SK-N-SH treated with all-trans-retinoic acid at 6 μM for 48 hours (cell line): ENCODE measurements at regions not wholly inside any gene's neighbourhood (a gene's known extent, or its start where the extent isn't known, plus 50 kb on each side); places are given as distances from the start of the nearest gene placed in this dataset.

Experiments
- ATAC-seq: fragments of 200-7000 bp; cut with Tn5 transposase; 3 replicates; pipeline ENCODE4 v1.9.1; 2020; ENCODE audit warnings: mild to moderate bottlenecking, moderate library complexity
- ARNTL ChIP-seq: fragments of 450-650 bp; formaldehyde crosslinking; IDR thresholded peaks from 2 replicates; pipeline ENCODE4 v1.5.0; 2020; ENCODE audit warnings: low read depth, mild to moderate bottlenecking, moderate library complexity, borderline replicate concordance
- BACH2 ChIP-seq: fragments of 250-450 bp; sonication (Bioruptor Pico); IDR thresholded peaks from 2 replicates; pipeline ENCODE4 v1.9.0; 2021; ENCODE audit warnings: mild to moderate bottlenecking, borderline replicate concordance
- CREB5 ChIP-seq: fragments of 250-450 bp; sonication (Bioruptor Pico); IDR thresholded peaks from 2 replicates; pipeline ENCODE4 v1.5.1; 2020; ENCODE audit warnings: low read depth, mild to moderate bottlenecking, moderate library complexity
- CSDC2 ChIP-seq: fragments of 250-450 bp; sonication (Bioruptor Pico); IDR thresholded peaks from 2 replicates; pipeline ENCODE4 v1.5.0; 2020; ENCODE audit warnings: mild to moderate bottlenecking, moderate library complexity
- ESRRG ChIP-seq: fragments of 250-450 bp; sonication (Bioruptor Pico); IDR thresholded peaks from 2 replicates; pipeline ENCODE4 v1.6.1; 2021; ENCODE audit warnings: mild to moderate bottlenecking
- GLIS3 ChIP-seq: fragments of 250-450 bp; sonication (Bioruptor Pico); IDR thresholded peaks from 2 replicates; pipeline ENCODE4 v1.5.0; 2020; ENCODE audit warnings: mild to moderate bottlenecking, moderate library complexity
- ISL1 ChIP-seq: fragments of 250-450 bp; sonication (Bioruptor Pico); IDR thresholded peaks from 2 replicates; pipeline ENCODE4 v2.1.2; 2022; ENCODE audit warnings: mild to moderate bottlenecking, moderate library complexity
- OSR1 ChIP-seq: fragments of 250-450 bp; sonication (Bioruptor Pico); IDR thresholded peaks from 2 replicates; pipeline ENCODE4 v1.8.0; 2022; ENCODE audit warnings: moderate library complexity, mild to moderate bottlenecking, inconsistent platforms
- PATZ1 ChIP-seq: fragments of 250-450 bp; sonication (Bioruptor Pico); IDR thresholded peaks from 2 replicates; pipeline ENCODE4 v1.8.0; 2020; ENCODE audit warnings: mild to moderate bottlenecking, moderate library complexity, borderline replicate concordance
- PPARA ChIP-seq: fragments of 250-450 bp; sonication (Bioruptor Pico); IDR thresholded peaks from 2 replicates; pipeline ENCODE4 v1.5.0; 2020; ENCODE audit warnings: mild to moderate bottlenecking, borderline replicate concordance
- RARB ChIP-seq: fragments of 250-450 bp; sonication (Bioruptor Pico); IDR thresholded peaks from 2 replicates; pipeline ENCODE4 v1.8.0; 2021; ENCODE audit warnings: mild to moderate bottlenecking, moderate library complexity
- SNAI2 ChIP-seq: fragments of 250-450 bp; sonication (Bioruptor Pico); IDR thresholded peaks from 2 replicates; pipeline ENCODE4 v1.5.0; 2020; ENCODE audit warnings: mild to moderate bottlenecking, moderate library complexity
- TCF4 ChIP-seq: fragments of 250-450 bp; sonication (Bioruptor Pico); IDR thresholded peaks from 2 replicates; pipeline ENCODE4 v1.8.0; 2021; ENCODE audit warnings: mild to moderate bottlenecking, moderate library complexity, borderline replicate concordance
- TOX ChIP-seq: fragments of 250-450 bp; sonication (Bioruptor Pico); IDR thresholded peaks from 2 replicates; pipeline ENCODE4 v1.8.0; 2021; ENCODE audit warnings: mild to moderate bottlenecking, moderate library complexity, borderline replicate concordance
- ZC3H10 ChIP-seq: fragments of 250-450 bp; sonication (Bioruptor Pico); IDR thresholded peaks from 2 replicates; pipeline ENCODE4 v1.5.1; 2021; ENCODE audit warnings: mild to moderate bottlenecking, moderate library complexity
- ZFP30 ChIP-seq: fragments of 450-650 bp; formaldehyde crosslinking; IDR thresholded peaks from 2 replicates; pipeline ENCODE4 v1.5.0; 2022; ENCODE audit warnings: mild to moderate bottlenecking, moderate library complexity
- ZNF70 ChIP-seq: fragments of 450-650 bp; formaldehyde crosslinking; IDR thresholded peaks from 2 replicates; pipeline ENCODE4 v1.5.0; 2020; ENCODE audit warnings: mild to moderate bottlenecking, moderate library complexity
- TF ChIP-seq, protein P1 (sequence below): fragments of 250-450 bp; sonication (Bioruptor Pico); IDR thresholded peaks from 2 replicates; pipeline ENCODE4 v1.5.0; 2020; ENCODE audit warnings: mild to moderate bottlenecking, moderate library complexity
- TF ChIP-seq, protein P2 (sequence below): fragments of 250-450 bp; sonication (Bioruptor Pico); IDR thresholded peaks from 2 replicates; pipeline ENCODE4 v1.5.1; 2021; ENCODE audit warnings: mild to moderate bottlenecking, moderate library complexity
- TF ChIP-seq, protein P3 (sequence below): fragments of 250-450 bp; sonication (Bioruptor Pico); IDR thresholded peaks from 2 replicates; pipeline ENCODE4 v1.8.0; 2021; ENCODE audit warnings: low read depth, mild to moderate bottlenecking, moderate library complexity, borderline replicate concordance

DNA sequence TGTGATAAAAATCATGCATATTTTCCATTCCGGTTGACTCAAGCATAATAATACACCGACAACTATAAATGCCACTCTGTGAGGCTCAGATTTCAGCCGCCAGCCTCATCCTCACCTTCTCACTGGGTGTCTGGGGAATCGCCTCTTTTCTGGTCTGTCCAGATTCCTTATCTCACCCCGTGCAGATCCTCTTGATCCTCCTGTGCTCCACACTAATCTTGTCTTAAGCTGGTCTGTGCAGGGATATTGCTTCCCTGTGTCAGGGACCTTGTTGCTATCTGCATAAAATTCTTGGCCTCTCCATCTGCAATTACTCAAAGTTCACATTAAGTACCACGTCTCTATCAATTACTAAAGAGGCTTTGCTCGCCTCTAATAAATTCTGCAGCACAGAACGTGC is 116.6 kb upstream of the SPACA7 start:
- no peak for TF ChIP-seq TCF4 (CRISPR knock-in tag)
- TF ChIP-seq ARNTL, result no peak
- TF ChIP-seq, protein P1, sequence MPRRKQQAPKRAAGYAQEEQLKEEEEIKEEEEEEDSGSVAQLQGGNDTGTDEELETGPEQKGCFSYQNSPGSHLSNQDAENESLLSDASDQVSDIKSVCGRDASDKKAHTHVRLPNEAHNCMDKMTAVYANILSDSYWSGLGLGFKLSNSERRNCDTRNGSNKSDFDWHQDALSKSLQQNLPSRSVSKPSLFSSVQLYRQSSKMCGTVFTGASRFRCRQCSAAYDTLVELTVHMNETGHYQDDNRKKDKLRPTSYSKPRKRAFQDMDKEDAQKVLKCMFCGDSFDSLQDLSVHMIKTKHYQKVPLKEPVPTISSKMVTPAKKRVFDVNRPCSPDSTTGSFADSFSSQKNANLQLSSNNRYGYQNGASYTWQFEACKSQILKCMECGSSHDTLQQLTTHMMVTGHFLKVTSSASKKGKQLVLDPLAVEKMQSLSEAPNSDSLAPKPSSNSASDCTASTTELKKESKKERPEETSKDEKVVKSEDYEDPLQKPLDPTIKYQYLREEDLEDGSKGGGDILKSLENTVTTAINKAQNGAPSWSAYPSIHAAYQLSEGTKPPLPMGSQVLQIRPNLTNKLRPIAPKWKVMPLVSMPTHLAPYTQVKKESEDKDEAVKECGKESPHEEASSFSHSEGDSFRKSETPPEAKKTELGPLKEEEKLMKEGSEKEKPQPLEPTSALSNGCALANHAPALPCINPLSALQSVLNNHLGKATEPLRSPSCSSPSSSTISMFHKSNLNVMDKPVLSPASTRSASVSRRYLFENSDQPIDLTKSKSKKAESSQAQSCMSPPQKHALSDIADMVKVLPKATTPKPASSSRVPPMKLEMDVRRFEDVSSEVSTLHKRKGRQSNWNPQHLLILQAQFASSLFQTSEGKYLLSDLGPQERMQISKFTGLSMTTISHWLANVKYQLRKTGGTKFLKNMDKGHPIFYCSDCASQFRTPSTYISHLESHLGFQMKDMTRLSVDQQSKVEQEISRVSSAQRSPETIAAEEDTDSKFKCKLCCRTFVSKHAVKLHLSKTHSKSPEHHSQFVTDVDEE (CRISPR knock-in tag), result no peak
- TF ChIP-seq, protein P2, sequence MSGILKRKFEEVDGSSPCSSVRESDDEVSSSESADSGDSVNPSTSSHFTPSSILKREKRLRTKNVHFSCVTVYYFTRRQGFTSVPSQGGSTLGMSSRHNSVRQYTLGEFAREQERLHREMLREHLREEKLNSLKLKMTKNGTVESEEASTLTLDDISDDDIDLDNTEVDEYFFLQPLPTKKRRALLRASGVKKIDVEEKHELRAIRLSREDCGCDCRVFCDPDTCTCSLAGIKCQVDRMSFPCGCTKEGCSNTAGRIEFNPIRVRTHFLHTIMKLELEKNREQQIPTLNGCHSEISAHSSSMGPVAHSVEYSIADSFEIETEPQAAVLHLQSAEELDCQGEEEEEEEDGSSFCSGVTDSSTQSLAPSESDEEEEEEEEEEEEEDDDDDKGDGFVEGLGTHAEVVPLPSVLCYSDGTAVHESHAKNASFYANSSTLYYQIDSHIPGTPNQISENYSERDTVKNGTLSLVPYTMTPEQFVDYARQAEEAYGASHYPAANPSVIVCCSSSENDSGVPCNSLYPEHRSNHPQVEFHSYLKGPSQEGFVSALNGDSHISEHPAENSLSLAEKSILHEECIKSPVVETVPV (CRISPR knock-in tag), result no peak
- TF ChIP-seq CREB5 (CRISPR knock-in tag), result no peak
- TF ChIP-seq ZNF70 (CRISPR knock-in tag), result no peak
- TF ChIP-seq SNAI2, result no peak
- no peak for TF ChIP-seq CSDC2
- TF ChIP-seq RARB, result no peak
- no peak for TF ChIP-seq ESRRG
- no peak for TF ChIP-seq ZC3H10 (CRISPR knock-in tag)
- TF ChIP-seq, protein P3, sequence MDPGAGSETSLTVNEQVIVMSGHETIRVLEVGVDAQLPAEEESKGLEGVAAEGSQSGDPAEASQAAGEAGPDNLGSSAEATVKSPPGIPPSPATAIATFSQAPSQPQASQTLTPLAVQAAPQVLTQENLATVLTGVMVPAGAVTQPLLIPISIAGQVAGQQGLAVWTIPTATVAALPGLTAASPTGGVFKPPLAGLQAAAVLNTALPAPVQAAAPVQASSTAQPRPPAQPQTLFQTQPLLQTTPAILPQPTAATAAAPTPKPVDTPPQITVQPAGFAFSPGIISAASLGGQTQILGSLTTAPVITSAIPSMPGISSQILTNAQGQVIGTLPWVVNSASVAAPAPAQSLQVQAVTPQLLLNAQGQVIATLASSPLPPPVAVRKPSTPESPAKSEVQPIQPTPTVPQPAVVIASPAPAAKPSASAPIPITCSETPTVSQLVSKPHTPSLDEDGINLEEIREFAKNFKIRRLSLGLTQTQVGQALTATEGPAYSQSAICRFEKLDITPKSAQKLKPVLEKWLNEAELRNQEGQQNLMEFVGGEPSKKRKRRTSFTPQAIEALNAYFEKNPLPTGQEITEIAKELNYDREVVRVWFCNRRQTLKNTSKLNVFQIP, result no peak
- TF ChIP-seq OSR1 (CRISPR knock-in tag), result no peak
- no peak for TF ChIP-seq GLIS3 (CRISPR knock-in tag)
- no peak for TF ChIP-seq ISL1
- TF ChIP-seq PATZ1, result no peak
- ATAC-seq, result no peak

DNA sequence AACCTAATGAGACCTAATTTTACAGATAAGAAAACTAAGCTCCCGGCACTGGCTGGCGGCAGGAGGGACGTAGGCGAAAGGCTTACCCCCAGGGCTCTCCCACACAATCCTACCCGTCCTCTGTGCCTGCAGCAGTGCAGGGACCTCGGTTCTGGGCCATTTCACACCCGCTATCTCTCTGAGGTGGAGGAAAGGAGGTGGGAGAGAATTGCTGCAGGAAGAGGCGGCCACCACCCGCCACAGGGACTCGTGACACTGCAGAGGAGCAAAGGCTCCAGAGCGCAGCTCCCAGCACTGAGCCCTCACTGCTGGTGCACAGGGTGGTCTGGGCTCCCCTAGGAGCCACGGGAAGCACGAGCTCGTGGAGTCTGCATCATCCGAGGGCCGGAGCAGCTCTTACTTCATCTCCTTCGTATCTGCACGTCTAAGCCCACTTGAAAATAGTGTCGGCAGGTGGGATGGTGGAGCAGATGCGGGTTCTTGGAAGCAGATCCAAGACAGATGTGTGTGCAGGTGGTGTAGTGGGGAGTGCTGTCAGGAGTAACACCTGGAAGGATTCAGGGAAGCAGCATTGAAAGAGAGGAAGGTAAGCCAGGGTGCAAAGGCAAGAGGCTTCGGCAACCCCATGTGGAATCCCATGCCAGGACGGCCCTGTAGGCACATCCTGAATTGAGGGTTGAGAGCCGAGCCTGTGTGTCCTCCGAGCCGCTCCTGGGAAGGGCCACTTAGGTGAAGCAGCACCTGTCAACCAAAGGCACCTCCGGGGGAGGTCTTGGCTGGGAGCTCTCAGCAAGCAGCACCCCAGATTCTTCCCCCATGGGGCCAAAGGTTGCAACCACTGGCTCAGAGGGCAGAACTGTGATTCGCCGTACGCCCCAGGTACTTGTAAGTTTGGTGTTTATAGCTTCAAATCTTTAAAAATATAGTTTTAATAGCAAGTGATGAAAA is 115.8 kb upstream of the SPACA7 start:
- no peak for ATAC-seq
- no peak for TF ChIP-seq ISL1
- TF ChIP-seq, protein P2 (CRISPR knock-in tag), result no peak
- no peak for TF ChIP-seq TOX (CRISPR knock-in tag)
- no peak for TF ChIP-seq BACH2
- TF ChIP-seq ESRRG, result no peak
- TF ChIP-seq, protein P1 (CRISPR knock-in tag), result no peak
- TF ChIP-seq ARNTL, result no peak
- no peak for TF ChIP-seq CREB5 (CRISPR knock-in tag)
- TF ChIP-seq CSDC2, result no peak
- TF ChIP-seq ZC3H10 (CRISPR knock-in tag), result no peak
- no peak for TF ChIP-seq ZFP30
- no peak for TF ChIP-seq PPARA (CRISPR knock-in tag)
- TF ChIP-seq PATZ1, result no peak
- TF ChIP-seq GLIS3 (CRISPR knock-in tag), result no peak
- TF ChIP-seq RARB, result no peak
